IMR-90 (cell line): ENCODE measurements at regions not wholly inside any gene's neighbourhood (a gene's known extent, or its start where the extent isn't known, plus 50 kb on each side); places are given as distances from the start of the nearest gene placed in this dataset.

ENCODE experiments used
- ATAC-seq: fragments of 200-7000 bp; cut with Tn5 transposase; 2 replicates; pipeline ENCODE4 v1.9.1; 2020; ENCODE audit warnings: low read depth, mild to moderate bottlenecking, moderate library complexity
- BruUV-seq: library from RNA; stranded (reverse); fragments of 400-500 nt; replicated peaks from 2 replicates; lab custom pipeline; 2021; lab: Mats Ljungman, UMichigan
- CTCF ChIA-PET: fragments of 300-600 bp; formaldehyde crosslinking; extraction: SDS; loops from one replicate; lab custom pipeline; 2021; ENCODE audit warnings: antibody characterized with exemption; lab: Yijun Ruan, JAX
- POLR2A ChIA-PET: fragments of 300-600 bp; sonication (Branson Sonifier 250); formaldehyde crosslinking; loops from one replicate; lab custom pipeline; 2022; ENCODE audit warnings: antibody characterized with exemption; ENCODE audit not compliant: unreplicated experiment; lab: Charles Lee
- DNase-seq: peaks from one replicate; pipeline ENCODE4 v3.0.0; 2013
- H2AFZ ChIP-seq: replicated peaks from 2 replicates; pipeline ENCODE3; 2013; ENCODE audit warnings: low read length, mild to moderate bottlenecking; ENCODE audit not compliant: poor library complexity
- H2AK5ac ChIP-seq: 2 replicates; pipeline ENCODE4 v1.6.1; 2013; ENCODE audit warnings: low read depth, low read length, inconsistent platforms
- H2AK9ac ChIP-seq: replicated peaks from 2 replicates; pipeline ENCODE3; 2013; ENCODE audit warnings: mild to moderate bottlenecking, low read depth, low read length, moderate library complexity; ENCODE audit not compliant: poor library complexity
- H2BK120ac ChIP-seq: 2 replicates; pipeline ENCODE4 v1.6.1; 2013; ENCODE audit warnings: low read depth, low read length, inconsistent platforms
- H2BK15ac ChIP-seq: 3 replicates; pipeline ENCODE4 v1.6.1; 2013; ENCODE audit warnings: low read depth, low read length, inconsistent platforms
- H2BK20ac ChIP-seq: 2 replicates; pipeline ENCODE4 v1.6.1; 2013; ENCODE audit warnings: low read depth, mild to moderate bottlenecking, inconsistent platforms, low read length, moderate library complexity
- H2BK5ac ChIP-seq: 2 replicates; pipeline ENCODE4 v1.6.1; 2013; ENCODE audit warnings: mild to moderate bottlenecking, low read depth, low read length, inconsistent platforms; ENCODE audit not compliant: poor library complexity, severe bottlenecking
- H3K14ac ChIP-seq: replicated peaks from 2 replicates; pipeline ENCODE4 v1.6.1; 2013; ENCODE audit warnings: low read depth, low read length, inconsistent platforms
- H3K18ac ChIP-seq: 2 replicates; pipeline ENCODE4 v1.6.1; 2013; ENCODE audit warnings: low read depth, low read length, control low read depth
- H3K23ac ChIP-seq: 2 replicates; pipeline ENCODE4 v1.6.1; 2013; ENCODE audit warnings: low read depth, low read length, inconsistent platforms
- H3K27ac ChIP-seq: 2 replicates; pipeline ENCODE4 v1.5.1; 2013; ENCODE audit warnings: mild to moderate bottlenecking, control low read depth, low read length; ENCODE audit not compliant: insufficient read depth
- H3K27me3 ChIP-seq: 2 replicates; pipeline ENCODE4 v1.6.1; 2013; ENCODE audit warnings: low read length; ENCODE audit not compliant: control insufficient read depth, insufficient read depth
- H3K36me3 ChIP-seq: 2 replicates; pipeline ENCODE4 v1.6.1; 2013; ENCODE audit warnings: low read length, mixed read lengths; ENCODE audit not compliant: control insufficient read depth, insufficient read depth
- H3K4ac ChIP-seq: 2 replicates; pipeline ENCODE4 v1.6.1; 2013; ENCODE audit warnings: low read depth, low read length, inconsistent platforms
- H3K4me1 ChIP-seq: 2 replicates; pipeline ENCODE4 v1.6.1; 2013; ENCODE audit warnings: low read length, mixed read lengths; ENCODE audit not compliant: control insufficient read depth, insufficient read depth
- H3K4me2 ChIP-seq: 2 replicates; pipeline ENCODE4 v1.6.1; 2013; ENCODE audit warnings: low read depth, mild to moderate bottlenecking, control low read depth, low read length, moderate library complexity
- H3K4me3 ChIP-seq: 2 replicates; pipeline ENCODE4 v1.5.1; 2013; ENCODE audit warnings: low read depth, mild to moderate bottlenecking, control low read depth, low read length, moderate library complexity; ENCODE audit not compliant: insufficient read depth
- H3K56ac ChIP-seq: 2 replicates; pipeline ENCODE4 v1.6.1; 2013; ENCODE audit warnings: low read length, inconsistent platforms; ENCODE audit not compliant: insufficient read depth; ENCODE audit errors: extremely low read depth
- H3K79me1 ChIP-seq, 2 experiments: 2 replicates each; pipeline ENCODE4 v1.6.1; 2013; ENCODE audit warnings: low read length in 2 of 2, inconsistent platforms in 1 of 2, low read depth in 1 of 2
- H3K9ac ChIP-seq: 2 replicates; pipeline ENCODE4 v1.6.1; 2013; ENCODE audit warnings: low read depth, low read length, control low read depth
- H3K9me1 ChIP-seq: 2 replicates; pipeline ENCODE4 v1.6.1; 2013; ENCODE audit warnings: low read length, inconsistent platforms; ENCODE audit not compliant: insufficient read depth
- H3K9me3 ChIP-seq: 2 replicates; pipeline ENCODE4 v1.6.1; 2013; ENCODE audit warnings: low read length; ENCODE audit not compliant: control insufficient read depth, insufficient read depth
- H4K20me1 ChIP-seq: 2 replicates; pipeline ENCODE4 v1.6.1; 2013; ENCODE audit warnings: low read length, inconsistent platforms; ENCODE audit not compliant: insufficient read depth
- H4K5ac ChIP-seq: 2 replicates; pipeline ENCODE4 v1.6.1; 2013; ENCODE audit warnings: mild to moderate bottlenecking, low read depth, low read length, control low read depth
- H4K8ac ChIP-seq, 2 experiments: 2 replicates each; pipeline ENCODE4 v1.6.1; 2013; ENCODE audit warnings: low read depth in 2 of 2, low read length in 2 of 2, control low read depth in 1 of 2, inconsistent platforms in 1 of 2
- H4K91ac ChIP-seq: 2 replicates; pipeline ENCODE4 v1.6.1; 2013; ENCODE audit warnings: low read depth, low read length, inconsistent platforms; ENCODE audit not compliant: insufficient read depth
- CEBPB ChIP-seq: IDR thresholded peaks from 2 replicates; pipeline ENCODE4 v1.6.1; 2012; ENCODE audit warnings: low read depth, low read length, improper control_type of control experiment
- ELK1 ChIP-seq: fragments of 150-350 bp; IDR thresholded peaks from 2 replicates; pipeline ENCODE4 v1.6.1; 2016; ENCODE audit warnings: low read depth, mild to moderate bottlenecking, low read length, moderate library complexity, borderline replicate concordance
- MAZ ChIP-seq: IDR thresholded peaks from 2 replicates; pipeline ENCODE4 v1.6.1; 2012; ENCODE audit warnings: low read depth, mild to moderate bottlenecking, low read length, improper control_type of control experiment, moderate library complexity, borderline replicate concordance
- NFE2L2 ChIP-seq: fragments of 150-350 bp; IDR thresholded peaks from 2 replicates; pipeline ENCODE4 v1.6.1; 2016; ENCODE audit warnings: low read depth, mild to moderate bottlenecking, low read length
- SMC3 ChIP-seq: fragments of 150-350 bp; IDR thresholded peaks from 2 replicates; pipeline ENCODE4 v1.6.1; 2016; ENCODE audit warnings: low read depth, mild to moderate bottlenecking, antibody characterized with exemption, low read length, moderate library complexity
- WGBS, 2 experiments: methylation state at CpG; one replicate each; pipeline versions ENCODE4 v1.1.5 to v1.1.7; 2013; ENCODE audit warnings: missing lambda C conversion rate in 2 of 2; ENCODE audit not compliant: insufficient read length in 1 of 2; ENCODE audit errors: extremely low coverage in 2 of 2; 5-methylcytosine and 5-hydroxymethylcytosine counted together
- dilution Hi-C: fragments of 300-500 bp; cut with HindIII; formaldehyde crosslinking; loops from one replicate; pipeline ENCODE4 v1.14.3; 2018; ENCODE audit warnings: low sequenced_read_pairs; ENCODE audit not compliant: unreplicated experiment
- in situ Hi-C: fragments of 300-500 bp; cut with MboI; formaldehyde crosslinking; loops from 3 replicates; pipeline ENCODE4 v1.14.3; 2019; ENCODE audit warnings: low sequenced_read_pairs, inconsistent platforms, mixed read lengths
- intact Hi-C: fragments of 100-400 bp; cut with micrococcal nuclease; formaldehyde crosslinking; loops from 2 replicates; pipeline ENCODE4 v1.10.0; 2022

GRCh38 chr15:51156957-51157356 is 62.3 kb upstream of the TNFAIP8L3 start:
- no peaks in the 10 kb centered on the region for H3K36me3 ChIP-seq
- no peak overlapping the region for H3K4me2 ChIP-seq
- no peak overlapping the region for H2BK5ac ChIP-seq
- H2AK9ac ChIP-seq, result no peak overlapping the region
- H2BK120ac ChIP-seq, result no peak overlapping the region
- no peak overlapping the region for H3K27ac ChIP-seq
- peaks cover 65% of the 10 kb centered on the region for H3K27me3 ChIP-seq
- H4K91ac ChIP-seq, result no peak overlapping the region
- POLR2A ChIA-PET, result no interaction called here
- H3K4ac ChIP-seq, result no peak overlapping the region
- H2AK5ac ChIP-seq, result no peak overlapping the region
- H2AFZ ChIP-seq, result no peak overlapping the region
- no TSS peak for BruUV-seq
- in situ Hi-C loops, result no loop called here
- H3K9me3 ChIP-seq, result peaks cover 5% of the 10 kb centered on the region; the same call in 1 of the 2 replicates
- H3K9me1 ChIP-seq, result no peaks in the 10 kb centered on the region
- DNase-seq, result no peak
- no peaks in the 10 kb centered on the region for H3K79me1 ChIP-seq
- TF ChIP-seq MAZ (no peak), CEBPB (no peak), NFE2L2 (no peak), SMC3 (no peak), ELK1 (no peak)
- H3K14ac ChIP-seq, result no peak overlapping the region
- H2BK15ac ChIP-seq, result no peak overlapping the region
- H3K18ac ChIP-seq, result no peak overlapping the region
- CTCF ChIA-PET, result no interaction called here
- intact Hi-C loops, result no loop called here
- H2BK20ac ChIP-seq, result no peak overlapping the region
- no peaks in the 10 kb centered on the region for H3K4me1 ChIP-seq
- no peaks in the 10 kb centered on the region for H4K20me1 ChIP-seq
- no peak overlapping the region for H3K4me3 ChIP-seq
- no peak overlapping the region for H3K23ac ChIP-seq
- H4K8ac ChIP-seq, result no peak overlapping the region
- H3K56ac ChIP-seq, result no peak overlapping the region
- no peak for ATAC-seq
- no peak overlapping the region for H3K9ac ChIP-seq
- dilution Hi-C loops, result no loop called here
- no CpG with 5 or more reads among the region's 1 CpG for WGBS, 2 experiments
- no peak overlapping the region for H4K5ac ChIP-seq
